ENCODE measurements at regions not wholly inside any gene's neighbourhood (a gene's known extent, or its start where the extent isn't known, plus 50 kb on each side); places are given as distances from the start of the nearest gene placed in this dataset.

GRCh38 chr2:144937910-144938709, 418.2 kb upstream of the ZEB2 start:
- no peak for TF ChIP-seq CTCF (IDR thresholded peaks at IDR 0.05; ENCODE audit: control insufficient read depth, extremely low read depth, insufficient read depth)
- DNase-seq (ENCODE audit: low read depth), result no peak
- no peak overlapping the region for H3K4me3 ChIP-seq (ENCODE audit: low read depth, low read length)

GRCh38 chr2:144937066-144937465, 417.1 kb upstream of the ZEB2 start:
- no peak for TF ChIP-seq CTCF (IDR thresholded peaks at IDR 0.05; ENCODE audit: control insufficient read depth, extremely low read depth, insufficient read depth)
- H3K4me3 ChIP-seq (ENCODE audit: low read depth, low read length), result no peak overlapping the region
- no peak for DNase-seq (ENCODE audit: low read depth)

GRCh38 chr2:144936442-144936841, 416.5 kb upstream of the ZEB2 start:
- no peak overlapping the region for H3K4me3 ChIP-seq (ENCODE audit: low read depth, low read length)
- no peak for TF ChIP-seq CTCF (IDR thresholded peaks at IDR 0.05; ENCODE audit: control insufficient read depth, extremely low read depth, insufficient read depth)
- no peak for DNase-seq (ENCODE audit: low read depth)

- DNase-seq (ENCODE audit: low read depth), result no peak
- no peak overlapping the region for H3K4me3 ChIP-seq (ENCODE audit: low read depth, low read length)
- TF ChIP-seq CTCF (IDR thresholded peaks at IDR 0.05; ENCODE audit: control insufficient read depth, extremely low read depth, insufficient read depth), result no peak
These were observed 415.8 kb upstream of the ZEB2 start for GRCh38 chr2:144935736-144936135.

- no peak for TF ChIP-seq CTCF (IDR thresholded peaks at IDR 0.05; ENCODE audit: control insufficient read depth, extremely low read depth, insufficient read depth)
- no peak overlapping the region for H3K4me3 ChIP-seq (ENCODE audit: low read depth, low read length)
- no peak for DNase-seq (ENCODE audit: low read depth)
These were observed 415.3 kb upstream of the ZEB2 start for GRCh38 chr2:144935191-144935590.

GRCh38 chr2:144931960-144932359, 412.0 kb upstream of the ZEB2 start:
- TF ChIP-seq CTCF (IDR thresholded peaks at IDR 0.05; ENCODE audit: control insufficient read depth, extremely low read depth, insufficient read depth), result no peak
- no peak for DNase-seq (ENCODE audit: low read depth)
- H3K4me3 ChIP-seq (ENCODE audit: low read depth, low read length), result no peak overlapping the region

- H3K4me3 ChIP-seq (ENCODE audit: low read depth, low read length), result no peak overlapping the region
- no peak for DNase-seq (ENCODE audit: low read depth)
- TF ChIP-seq CTCF (IDR thresholded peaks at IDR 0.05; ENCODE audit: control insufficient read depth, extremely low read depth, insufficient read depth), result no peak
These were observed 411.6 kb upstream of the ZEB2 start for GRCh38 chr2:144931480-144931879.
